Muscle of leg (tissue), 3 donors: ENCODE measurements at regions not wholly inside any gene's neighbourhood (a gene's known extent, or its start where the extent isn't known, plus 50 kb on each side); places are given as distances from the start of the nearest gene placed in this dataset.
"Not testable (repeated sequence)": the region's sequence is repeated elsewhere in the genome, so short reads cannot be mapped to it uniquely, and the experiment has no call there.

ENCODE experiments used
- DNase-seq: peaks from one replicate; pipeline ENCODE4 v3.0.0; 2013
- H3K27ac ChIP-seq: one replicate; pipeline ENCODE4 v1.5.1; 2013; ENCODE audit warnings: mild to moderate bottlenecking, low read length, control low read depth
- H3K27me3 ChIP-seq: one replicate; pipeline ENCODE4 v1.6.1; 2013; ENCODE audit warnings: low read length; ENCODE audit not compliant: control insufficient read depth, insufficient read depth
- H3K36me3 ChIP-seq: one replicate; pipeline ENCODE4 v1.6.1; 2013; ENCODE audit warnings: low read length; ENCODE audit not compliant: control insufficient read depth, insufficient read depth
- H3K4me1 ChIP-seq: one replicate; pipeline ENCODE4 v1.6.1; 2013; ENCODE audit warnings: low read length; ENCODE audit not compliant: control insufficient read depth, insufficient read depth
- H3K4me3 ChIP-seq: one replicate; pipeline ENCODE4 v1.5.1; 2013; ENCODE audit warnings: low read length, control low read depth
- H3K9me3 ChIP-seq: replicated peaks from 2 replicates; pipeline ENCODE4 v1.6.1; 2013; ENCODE audit warnings: low read depth, low read length; ENCODE audit not compliant: control insufficient read depth
- WGBS: methylation state at CpG from one replicate; pipeline ENCODE4 v1.1.5; 2013; ENCODE audit warnings: missing lambda C conversion rate; ENCODE audit not compliant: insufficient coverage; 5-methylcytosine and 5-hydroxymethylcytosine counted together

- Histone ChIP-seq H3K36me3 (no peaks in the 10 kb centered on the region), H3K27me3 (peaks cover 11% of the 10 kb centered on the region), H3K4me1 (no peaks in the 10 kb centered on the region), H3K27ac (no peak overlapping the region), H3K9me3 (no peaks in the 10 kb centered on the region), H3K4me3 (no peak overlapping the region)
- no CpG with 5 or more reads among the region's 1 CpG for WGBS
- no peak for DNase-seq
These were observed 91.0 kb downstream of the OR13H1 start for GRCh38 chrX:131634900-131635299.

DNA sequence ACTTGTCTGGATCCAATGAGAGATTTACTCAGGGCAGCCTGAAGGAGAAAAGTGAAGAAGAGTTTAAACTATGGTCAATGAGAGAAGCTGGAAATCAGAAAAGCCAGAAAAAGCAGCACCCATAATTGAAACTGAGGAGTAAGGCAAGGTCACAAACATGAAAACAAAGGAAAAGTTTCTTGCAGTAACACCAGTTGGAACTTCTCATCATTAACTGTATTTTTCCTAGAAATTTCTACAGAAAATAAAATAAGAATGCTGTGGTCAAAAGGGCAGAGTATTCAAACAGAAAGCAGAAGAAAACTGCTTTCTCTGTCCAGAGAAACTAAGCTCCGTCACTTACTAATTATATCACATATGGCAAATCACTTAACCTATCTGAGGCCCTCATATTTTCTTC lies 102.2 kb downstream of the OR13H1 start:
- Histone ChIP-seq H3K4me3 (no peak overlapping the region), H3K27me3 (peaks cover 28% of the 10 kb centered on the region), H3K4me1 (no peaks in the 10 kb centered on the region), H3K36me3 (no peaks in the 10 kb centered on the region), H3K27ac (no peak overlapping the region), H3K9me3 (no peaks in the 10 kb centered on the region)
- no CpG with 5 or more reads among the region's 1 CpG for WGBS
- DNase-seq, result no peak

DNA sequence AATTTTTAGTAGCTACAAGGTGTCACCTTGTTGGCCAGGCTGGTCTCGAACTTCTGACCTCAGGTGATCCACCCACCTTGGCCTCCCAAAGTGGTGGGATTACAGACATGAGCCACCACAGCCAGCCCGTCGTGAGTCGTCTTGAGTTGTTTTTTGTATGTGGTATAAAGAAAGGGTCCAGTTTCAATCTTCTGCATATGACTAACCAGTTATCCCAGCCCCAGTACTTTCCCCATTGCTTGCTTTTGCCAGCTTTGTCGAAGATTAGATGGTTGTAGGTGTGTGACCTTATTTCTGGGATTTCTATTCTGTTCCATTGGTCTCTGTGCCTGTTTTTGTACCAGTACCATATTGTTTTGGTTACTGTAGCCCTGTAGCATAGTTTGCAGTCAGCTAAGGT lies 105.9 kb downstream of the OR13H1 start:
- no peak for DNase-seq
- whole genome bisulfite sequencing, result no CpG with 5 or more reads among the region's 5 CpGs
- H3K4me3 ChIP-seq, result no peak overlapping the region
- H3K27me3 ChIP-seq, result peaks cover 27% of the 10 kb centered on the region
- H3K9me3 ChIP-seq, result peaks cover 6% of the 10 kb centered on the region
- no peak overlapping the region for H3K27ac ChIP-seq
- H3K36me3 ChIP-seq, result no peaks in the 10 kb centered on the region
- no peaks in the 10 kb centered on the region for H3K4me1 ChIP-seq

DNA sequence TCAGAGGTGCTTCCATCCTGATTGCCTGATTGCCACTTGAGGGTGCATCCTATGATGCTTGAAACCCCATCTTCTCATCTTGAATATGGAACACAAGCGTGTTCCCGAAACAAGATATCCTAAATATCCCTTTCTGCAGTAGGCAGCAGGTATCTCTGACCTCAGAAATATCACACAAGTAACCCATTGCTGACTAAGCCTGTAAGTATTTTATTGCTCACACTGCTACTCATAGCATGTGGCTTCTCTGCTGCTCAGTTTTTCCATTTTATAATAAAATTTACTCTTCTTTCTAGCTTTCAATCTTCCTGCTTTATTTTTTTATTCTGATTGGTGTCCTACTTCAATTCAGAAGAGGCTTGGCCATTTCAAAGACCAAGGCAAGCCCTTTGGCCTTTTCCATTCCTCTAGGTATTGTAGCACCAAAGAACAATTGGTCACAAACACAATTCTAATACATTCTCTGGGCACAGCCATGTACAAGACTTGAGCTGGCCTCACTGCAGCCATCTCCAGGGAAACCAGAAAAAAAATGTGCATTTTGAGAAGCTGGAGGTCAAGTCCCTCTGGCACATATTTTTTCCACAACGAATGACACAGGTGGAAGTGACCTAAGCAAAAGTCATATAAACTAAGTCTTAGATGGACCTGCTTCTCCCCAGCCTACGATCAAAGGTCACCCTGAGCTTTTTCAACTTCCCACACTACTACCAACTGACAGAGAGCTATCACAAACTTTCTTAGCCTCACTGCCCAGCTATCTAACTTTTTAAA lies 107.0 kb downstream of the OR13H1 start:
- 62% methylated on average over 4 of the region's 4 CpGs for WGBS
- no peak for DNase-seq
- Histone ChIP-seq H3K9me3 (peaks cover 6% of the 10 kb centered on the region), H3K4me1 (no peaks in the 10 kb centered on the region), H3K27me3 (peaks cover 28% of the 10 kb centered on the region), H3K4me3 (no peak overlapping the region), H3K36me3 (no peaks in the 10 kb centered on the region), H3K27ac (no peak overlapping the region)

- DNase-seq, H3K9me3 ChIP-seq, H3K36me3 ChIP-seq, H3K4me1 ChIP-seq, H3K27ac ChIP-seq, H3K4me3 ChIP-seq: not testable (repeated sequence)
- WGBS, result 87% methylated on average over 3 of the region's 9 CpGs
- H3K27me3 ChIP-seq, result peaks cover 13% of the 10 kb centered on the region
These were observed 119.9 kb downstream of the OR13H1 start for GRCh38 chrX:131663726-131664125.

DNA sequence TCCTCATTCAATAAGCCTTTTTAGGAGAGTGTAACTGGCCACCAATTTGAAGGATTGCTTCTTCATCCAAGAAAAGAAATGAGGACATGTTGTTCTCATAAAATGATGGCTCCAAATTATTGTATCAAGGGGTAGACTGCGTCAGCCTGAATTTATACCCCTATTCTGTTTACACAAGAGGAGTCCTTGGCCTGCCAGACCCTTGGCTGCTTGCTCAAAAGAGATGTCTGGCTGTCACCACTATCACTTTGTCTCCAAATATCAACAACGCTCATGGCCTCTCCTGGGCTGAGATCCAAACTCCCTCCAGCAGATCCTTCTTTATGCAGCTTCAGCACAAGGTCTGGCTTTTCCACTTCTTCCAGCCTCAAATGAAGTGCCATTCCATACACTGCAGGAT lies 127.9 kb downstream of the OR13H1 start:
- peak; percentile 12 for DNase-seq
- H3K36me3 ChIP-seq, result no peaks in the 10 kb centered on the region
- no peak overlapping the region for H3K4me3 ChIP-seq
- no peaks in the 10 kb centered on the region for H3K4me1 ChIP-seq
- H3K27me3 ChIP-seq, result peaks cover 19% of the 10 kb centered on the region
- H3K27ac ChIP-seq, result no peak overlapping the region
- no peaks in the 10 kb centered on the region for H3K9me3 ChIP-seq
- WGBS, result no CpG with 5 or more reads among the region's 2 CpGs

DNA sequence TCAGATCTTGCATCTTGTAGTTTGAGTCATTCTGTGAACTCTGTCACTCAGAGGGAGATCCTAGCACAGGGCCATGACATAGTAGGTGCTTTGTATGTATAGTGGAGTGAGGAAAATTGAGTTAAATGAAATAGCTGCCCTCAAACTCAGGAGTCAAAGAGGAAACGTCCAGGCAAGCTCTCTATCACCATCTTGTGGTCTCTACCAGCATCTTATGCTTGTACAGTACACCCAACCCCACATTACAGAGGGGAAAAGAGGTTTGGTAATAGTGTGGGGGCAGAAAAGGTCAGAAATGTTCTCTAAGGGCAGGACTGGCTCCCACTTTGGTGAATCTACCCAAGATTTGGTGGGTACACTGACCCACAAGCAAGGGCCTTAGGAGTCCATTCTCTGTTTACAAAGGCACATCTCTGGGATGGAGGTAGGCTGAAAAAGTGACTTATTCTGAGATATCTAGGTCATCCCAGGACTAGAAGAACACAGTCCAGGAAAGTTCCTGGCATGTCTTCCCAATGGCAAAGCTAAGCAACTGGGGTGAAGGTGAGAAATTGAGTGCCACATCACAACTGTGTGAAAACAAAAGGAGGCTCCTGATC lies 131.8 kb downstream of the OR13H1 start:
- Histone ChIP-seq H3K4me1 (no peaks in the 10 kb centered on the region), H3K27ac (no peak overlapping the region), H3K4me3 (no peak overlapping the region), H3K9me3 (no peaks in the 10 kb centered on the region), H3K36me3 (no peaks in the 10 kb centered on the region), H3K27me3 (peaks cover 42% of the 10 kb centered on the region)
- WGBS, result no CpG with 5 or more reads among the region's 1 CpG
- no peak for DNase-seq

DNA sequence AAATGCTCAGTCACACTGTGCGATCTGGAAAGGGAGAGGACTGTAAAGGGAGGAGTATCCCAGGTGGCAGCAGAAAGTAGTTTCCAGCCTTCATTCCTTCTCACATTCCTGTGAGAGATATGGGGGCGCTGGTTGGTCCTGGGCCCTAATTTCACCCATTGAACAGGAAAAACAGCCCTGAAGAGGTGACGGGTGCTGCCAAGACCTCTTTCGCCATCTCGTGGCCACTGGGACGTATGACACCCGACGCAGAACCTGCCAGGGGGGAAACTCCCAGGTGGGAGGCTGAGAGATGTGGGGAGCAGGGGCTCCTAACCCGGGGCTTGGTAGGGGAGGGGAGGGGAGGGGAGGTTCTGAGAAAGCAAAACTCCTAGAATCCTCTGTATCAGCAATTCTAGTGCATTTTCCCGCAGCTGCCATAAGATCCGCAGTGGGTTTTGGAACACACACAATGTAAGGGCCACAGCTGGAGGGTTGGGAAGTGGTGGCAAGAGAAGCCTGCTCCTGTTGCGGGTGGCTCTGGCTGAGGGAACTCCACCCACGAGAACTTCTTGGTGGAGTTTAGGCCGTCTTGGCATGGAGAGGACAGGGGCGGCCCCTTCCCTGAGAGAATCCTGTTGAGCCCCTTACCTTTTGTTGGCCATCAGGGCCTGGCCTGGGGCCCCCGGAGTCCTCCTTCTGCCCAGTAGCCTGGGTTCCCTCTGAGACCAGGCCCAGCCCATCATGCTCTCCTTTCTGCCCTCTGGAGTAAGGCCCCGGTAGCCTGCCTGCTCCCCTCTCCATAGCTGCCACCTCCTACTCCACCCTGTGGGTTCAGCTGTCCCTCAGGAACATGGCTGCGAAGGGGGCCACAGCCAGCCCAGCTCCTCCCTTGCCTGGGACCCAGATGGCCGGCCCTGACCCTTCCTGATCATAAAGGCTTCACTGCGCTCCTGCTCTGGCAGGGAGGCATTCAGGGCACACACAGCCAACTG lies 134.1 kb downstream of the OR13H1 start:
- WGBS, result 43% methylated on average over 10 of the region's 20 CpGs

DNA sequence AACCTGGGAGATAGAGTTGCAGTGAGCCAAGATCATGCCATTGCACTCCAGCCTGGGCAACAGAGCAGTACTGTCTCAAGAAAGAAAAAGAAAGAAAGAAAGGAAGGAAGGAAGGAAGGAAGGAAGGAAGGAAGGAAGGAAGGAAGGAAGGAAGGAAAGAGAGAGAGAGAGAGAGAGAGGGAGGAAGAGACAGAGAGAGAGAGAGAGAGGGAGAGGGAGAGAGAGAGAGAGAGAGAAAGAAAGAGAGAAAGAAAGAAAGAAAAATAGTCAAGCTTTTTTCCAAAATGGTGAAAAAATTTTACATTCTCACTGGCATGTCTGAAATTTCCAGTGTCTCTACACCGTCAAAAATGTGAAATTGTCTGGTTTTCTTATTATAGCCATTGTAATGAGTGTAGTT lies 138.9 kb downstream of the OR13H1 start:
- H3K4me3 ChIP-seq, H3K4me1 ChIP-seq, H3K27ac ChIP-seq, H3K36me3 ChIP-seq, DNase-seq, H3K9me3 ChIP-seq: not testable (repeated sequence)
- WGBS, result no CpG with 5 or more reads among the region's 1 CpG
- peaks cover 38% of the 10 kb centered on the region for H3K27me3 ChIP-seq

More for the DNA sequence above, 134.1 kb downstream of the OR13H1 start:
- no peaks in the 10 kb centered on the region for H3K4me1 ChIP-seq
- H3K9me3 ChIP-seq, result no peaks in the 10 kb centered on the region
- DNase-seq, result peak; percentile 9
- no peak overlapping the region for H3K27ac ChIP-seq
- H3K4me3 ChIP-seq, result no peak overlapping the region
- H3K27me3 ChIP-seq, result peaks cover 43% of the 10 kb centered on the region
- no peaks in the 10 kb centered on the region for H3K36me3 ChIP-seq

- Histone ChIP-seq H3K4me3 (no peak overlapping the region), H3K4me1 (no peaks in the 10 kb centered on the region), H3K27ac (no peak overlapping the region), H3K9me3 (no peaks in the 10 kb centered on the region), H3K36me3 (no peaks in the 10 kb centered on the region), H3K27me3 (peaks cover 12% of the 10 kb centered on the region)
- DNase-seq, result no peak
These were observed 149.5 kb downstream of the OR13H1 start for GRCh38 chrX:131693359-131693758.
